Activated B cell treated with CpG ODN at 0.5 μM for 24 hours (primary cell): ENCODE measurements at regions not wholly inside any gene's neighbourhood (a gene's known extent, or its start where the extent isn't known, plus 50 kb on each side); places are given as distances from the start of the nearest gene placed in this dataset.

Experiments
- ATAC-seq: fragments of 200-7000 bp; cut with Tn5 transposase; one replicate; pipeline ENCODE4 v1.10.0; 2021; ENCODE audit warnings: low read depth, mild to moderate bottlenecking, moderate library complexity
- CTCF ChIA-PET: fragments of 350-600 bp; sonication (Branson Sonifier 250); formaldehyde crosslinking; loops from one replicate; lab custom pipeline; 2021; ENCODE audit warnings: antibody characterized with exemption; lab: Charles Lee
- POLR2A ChIA-PET: fragments of 350-600 bp; sonication (Branson Sonifier 250); formaldehyde crosslinking; loops from one replicate; lab custom pipeline; 2021; ENCODE audit warnings: antibody characterized with exemption; lab: Charles Lee
- DNase-seq: peaks from one replicate; pipeline ENCODE4 v3.0.0; 2022
- H3K27ac Mint-ChIP-seq: one replicate; pipeline ENCODE4 v1.8.0; 2020; ENCODE audit warnings: mixed read lengths
- H3K27me3 Mint-ChIP-seq: one replicate; pipeline ENCODE4 v1.8.0; 2021; ENCODE audit warnings: mixed read lengths
- H3K36me3 Mint-ChIP-seq: one replicate; pipeline ENCODE4 v1.8.0; 2021; ENCODE audit warnings: low read depth, mixed read lengths
- H3K4me1 Mint-ChIP-seq: one replicate; pipeline ENCODE4 v1.8.0; 2021; ENCODE audit warnings: mixed read lengths
- H3K4me3 Mint-ChIP-seq: one replicate; pipeline ENCODE4 v1.8.0; 2020; ENCODE audit warnings: mild to moderate bottlenecking, mixed read lengths
- H3K9me3 Mint-ChIP-seq: one replicate; pipeline ENCODE4 v1.8.0; 2020; ENCODE audit warnings: mixed read lengths
- intact Hi-C: fragments of 100-400 bp; cut with micrococcal nuclease; formaldehyde crosslinking; loops from one replicate; pipeline ENCODE4 v1.15.1; 2024
- TF ChIP-seq, protein P1 (sequence below): fragments of 200-600 bp; IDR thresholded peaks from one replicate; pipeline ENCODE4 v1.8.0; 2022; ENCODE audit warnings: antibody characterized with exemption, mild to moderate bottlenecking

DNA sequence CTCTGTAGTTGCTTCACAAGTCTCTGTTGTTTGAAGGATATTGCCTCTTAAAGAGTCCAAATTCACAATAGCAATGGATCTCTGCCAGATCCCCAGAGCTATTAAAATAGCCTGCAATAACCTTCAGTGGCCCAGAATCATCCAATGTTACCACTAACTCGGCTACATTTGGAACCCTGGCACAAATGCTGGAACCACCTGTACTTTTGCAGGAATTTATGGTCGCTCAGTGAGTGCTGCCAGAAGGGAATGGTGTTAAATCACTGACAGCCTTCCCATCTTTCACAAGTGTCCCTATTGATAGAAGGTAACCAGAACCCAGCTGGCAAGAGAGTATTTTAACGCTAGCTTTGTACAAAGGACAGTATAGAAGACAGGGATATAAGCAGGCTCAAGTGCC is 298.8 kb upstream of the PLSCR5 start:
- no peaks in the 10 kb centered on the region for H3K9me3 Mint-ChIP-seq
- H3K27me3 Mint-ChIP-seq, result no peaks in the 10 kb centered on the region
- intact Hi-C loops, result no loop called here
- ChIA-PET CTCF (no interaction called here), POLR2A (no interaction called here)
- H3K27ac Mint-ChIP-seq, result no peak overlapping the region
- H3K4me1 Mint-ChIP-seq, result no peaks in the 10 kb centered on the region
- TF ChIP-seq, protein P1, sequence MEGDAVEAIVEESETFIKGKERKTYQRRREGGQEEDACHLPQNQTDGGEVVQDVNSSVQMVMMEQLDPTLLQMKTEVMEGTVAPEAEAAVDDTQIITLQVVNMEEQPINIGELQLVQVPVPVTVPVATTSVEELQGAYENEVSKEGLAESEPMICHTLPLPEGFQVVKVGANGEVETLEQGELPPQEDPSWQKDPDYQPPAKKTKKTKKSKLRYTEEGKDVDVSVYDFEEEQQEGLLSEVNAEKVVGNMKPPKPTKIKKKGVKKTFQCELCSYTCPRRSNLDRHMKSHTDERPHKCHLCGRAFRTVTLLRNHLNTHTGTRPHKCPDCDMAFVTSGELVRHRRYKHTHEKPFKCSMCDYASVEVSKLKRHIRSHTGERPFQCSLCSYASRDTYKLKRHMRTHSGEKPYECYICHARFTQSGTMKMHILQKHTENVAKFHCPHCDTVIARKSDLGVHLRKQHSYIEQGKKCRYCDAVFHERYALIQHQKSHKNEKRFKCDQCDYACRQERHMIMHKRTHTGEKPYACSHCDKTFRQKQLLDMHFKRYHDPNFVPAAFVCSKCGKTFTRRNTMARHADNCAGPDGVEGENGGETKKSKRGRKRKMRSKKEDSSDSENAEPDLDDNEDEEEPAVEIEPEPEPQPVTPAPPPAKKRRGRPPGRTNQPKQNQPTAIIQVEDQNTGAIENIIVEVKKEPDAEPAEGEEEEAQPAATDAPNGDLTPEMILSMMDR, result no peak
- DNase-seq (no peak), ATAC-seq (no peak)
- H3K36me3 Mint-ChIP-seq, result no peaks in the 10 kb centered on the region
- H3K4me3 Mint-ChIP-seq, result no peak overlapping the region

DNA sequence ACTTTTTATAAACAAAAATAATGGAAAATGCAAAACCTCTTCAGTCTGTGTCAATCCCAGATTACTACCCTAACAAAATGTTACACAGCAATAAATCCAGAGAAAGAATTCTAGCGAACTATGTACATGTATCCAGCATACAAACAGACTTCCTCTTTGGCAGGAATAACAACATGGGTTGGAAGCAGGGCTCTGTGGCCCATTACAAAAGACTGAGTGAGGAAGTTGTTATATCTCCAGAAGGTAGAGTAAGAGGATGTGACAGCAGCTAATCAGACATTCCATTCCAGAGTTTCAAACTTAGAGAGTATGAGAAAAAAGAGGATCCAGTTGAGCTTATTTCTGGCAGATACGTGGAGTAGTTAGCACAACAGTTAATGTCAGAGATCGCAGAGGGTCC is 294.0 kb upstream of the PLSCR5 start:
- Mint-ChIP-seq H3K4me1 (no peaks in the 10 kb centered on the region), H3K27ac (no peak overlapping the region), H3K9me3 (no peaks in the 10 kb centered on the region), H3K4me3 (no peak overlapping the region), H3K27me3 (no peaks in the 10 kb centered on the region), H3K36me3 (no peaks in the 10 kb centered on the region)
- DNase-seq (no peak), ATAC-seq (no peak)
- TF ChIP-seq, protein P1, result no peak
- POLR2A ChIA-PET, result no interaction called here
- CTCF ChIA-PET, result no interaction called here
- intact Hi-C loops, result no loop called here

GRCh38 chr3:146896711-146897110 is 291.6 kb upstream of the PLSCR5 start:
- Mint-ChIP-seq H3K36me3 (no peaks in the 10 kb centered on the region), H3K4me3 (no peak overlapping the region), H3K9me3 (no peaks in the 10 kb centered on the region), H3K27ac (no peak overlapping the region), H3K4me1 (no peaks in the 10 kb centered on the region), H3K27me3 (no peaks in the 10 kb centered on the region)
- CTCF ChIA-PET, result no interaction called here
- POLR2A ChIA-PET, result no interaction called here
- TF ChIP-seq, protein P1, result no peak
- ATAC-seq, result no peak
- intact Hi-C loops, result no loop called here
- DNase-seq, result no peak

DNA sequence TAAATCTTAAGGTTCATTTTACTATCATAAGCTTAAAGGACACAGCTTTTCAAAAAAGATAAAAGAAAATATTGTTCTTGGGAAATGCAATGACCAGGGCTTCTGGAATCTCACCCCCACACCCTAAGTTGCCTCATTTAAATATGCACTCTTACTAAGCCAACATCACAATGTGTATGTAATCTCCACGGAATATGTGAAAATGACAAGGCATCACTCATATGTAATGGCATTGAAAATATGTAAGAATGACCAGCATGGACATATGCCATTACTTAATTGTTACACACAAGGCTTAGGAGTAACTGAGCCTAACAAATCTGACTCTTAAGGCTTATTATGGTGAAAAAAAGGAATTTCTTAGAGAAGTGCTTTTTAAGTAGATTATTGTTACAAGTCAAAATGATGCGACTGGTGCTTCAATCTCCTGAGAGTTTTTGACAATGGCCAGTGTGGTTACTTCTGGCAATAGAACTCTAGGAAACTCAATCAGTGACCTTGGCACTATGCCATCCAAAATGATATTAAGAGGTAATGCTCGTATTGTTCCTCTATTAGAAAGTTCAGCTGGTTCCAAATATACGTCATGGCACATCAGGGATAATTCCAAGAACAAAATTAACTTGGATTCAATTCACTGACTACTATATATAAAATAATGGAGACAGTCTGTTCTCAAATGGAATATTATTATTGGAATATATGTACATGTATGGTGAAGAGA is 290.0 kb upstream of the PLSCR5 start:
- Mint-ChIP-seq H3K4me1 (no peaks in the 10 kb centered on the region), H3K36me3 (no peaks in the 10 kb centered on the region), H3K27me3 (no peaks in the 10 kb centered on the region), H3K9me3 (no peaks in the 10 kb centered on the region), H3K4me3 (no peak overlapping the region), H3K27ac (no peak overlapping the region)
- DNase-seq (no peak), ATAC-seq (no peak)
- intact Hi-C loops, result no loop called here
- TF ChIP-seq, protein P1, result no peak
- ChIA-PET POLR2A (no interaction called here), CTCF (no interaction called here)

- intact Hi-C loops, result no loop called here
- Mint-ChIP-seq H3K27ac (no peak overlapping the region), H3K4me1 (no peaks in the 10 kb centered on the region), H3K36me3 (no peaks in the 10 kb centered on the region), H3K27me3 (no peaks in the 10 kb centered on the region), H3K4me3 (no peak overlapping the region), H3K9me3 (no peaks in the 10 kb centered on the region)
- CTCF ChIA-PET, result no interaction called here
- POLR2A ChIA-PET, result no interaction called here
- ATAC-seq, result no peak
- TF ChIP-seq, protein P1, result no peak
- DNase-seq, result no peak
Observed at GRCh38 chr3:146894406-146894805, 289.3 kb upstream of the PLSCR5 start.
